H1 (cell line): ENCODE measurements at regions not wholly inside any gene's neighbourhood (a gene's known extent, or its start where the extent isn't known, plus 50 kb on each side); places are given as distances from the start of the nearest gene placed in this dataset.
A peak's percentile ranks its signal among the peaks of the same experiment; 100 is the strongest.

Experiments
- CTCF ChIA-PET: fragments of 300-600 bp; sonication (Branson Sonifier 250); formaldehyde crosslinking; loops from one replicate; lab custom pipeline; 2021; ENCODE audit not compliant: partially characterized antibody; lab: Charles Lee
- POLR2A ChIA-PET: fragments of 300-600 bp; sonication (Branson Sonifier 250); formaldehyde crosslinking; loops from one replicate; lab custom pipeline; 2021; ENCODE audit warnings: inconsistent platforms; ENCODE audit not compliant: partially characterized antibody; lab: Charles Lee
- DNase-seq, 2 experiments: peaks; one replicate each; pipeline versions ENCODE4 v3.0.0 to v3.0.0-alpha.2; 2010 to 2022; ENCODE audit warnings: low spot score in 2 of 2, low read depth in 1 of 2, mixed read lengths in 1 of 2
- FAIRE-seq: peaks from 2 replicates; lab custom pipeline; 2011; peaks lifted over from hg19 to GRCh38; lab: Jason Lieb, UNC
- H2AFZ ChIP-seq: 2 replicates; pipeline ENCODE4 v1.8.1; 2012; ENCODE audit warnings: low read length, inconsistent platforms
- H2AK5ac ChIP-seq: 2 replicates; pipeline ENCODE4 v1.6.1; 2013; ENCODE audit warnings: low read depth, low read length
- H2BK120ac ChIP-seq: replicated peaks from 2 replicates; pipeline ENCODE3; 2013; ENCODE audit warnings: low read depth, low read length, inconsistent platforms
- H2BK12ac ChIP-seq: 2 replicates; pipeline ENCODE4 v1.6.1; 2013; ENCODE audit warnings: low read depth, low read length
- H2BK15ac ChIP-seq: 2 replicates; pipeline ENCODE4 v1.6.1; 2013; ENCODE audit warnings: low read length
- H2BK20ac ChIP-seq: 2 replicates; pipeline ENCODE4 v1.6.1; 2013; ENCODE audit warnings: low read length
- H2BK5ac ChIP-seq: 2 replicates; pipeline ENCODE4 v1.6.1; 2013; ENCODE audit warnings: low read depth, low read length
- H3K14ac ChIP-seq: 2 replicates; pipeline ENCODE4 v1.6.1; 2013; ENCODE audit warnings: inconsistent platforms; ENCODE audit not compliant: insufficient read length
- H3K18ac ChIP-seq: 2 replicates; pipeline ENCODE4 v1.6.1; 2013; ENCODE audit warnings: low read length; ENCODE audit errors: extremely low read depth
- H3K23ac ChIP-seq: 2 replicates; pipeline ENCODE4 v1.6.1; 2013; ENCODE audit warnings: inconsistent platforms; ENCODE audit not compliant: insufficient read length
- H3K23me2 ChIP-seq: 2 replicates; pipeline ENCODE4 v1.6.1; 2013; ENCODE audit warnings: low read depth, low read length
- H3K27ac ChIP-seq: 2 replicates; pipeline ENCODE4 v1.6.1; 2011; ENCODE audit warnings: low read depth, low read length, inconsistent platforms
- H3K27me3 ChIP-seq, 4 experiments: replicated peaks in 1 of 4; 1 replicate in 1 of 4; 2 replicates in 3 of 4; pipeline versions ENCODE4 v1.6.1 to v1.8.1; 2011 to 2013; ENCODE audit warnings: low read length in 3 of 4, mild to moderate bottlenecking in 3 of 4, inconsistent platforms in 2 of 4, mixed read lengths in 2 of 4, moderate library complexity in 1 of 4; ENCODE audit not compliant: control insufficient read depth in 3 of 4, insufficient read depth in 3 of 4; ENCODE audit errors: extremely low read depth in 1 of 4
- H3K36me3 ChIP-seq, 4 experiments: 2 replicates each; pipeline versions ENCODE4 v1.6.1 to v1.8.1; 2011 to 2013; ENCODE audit warnings: mild to moderate bottlenecking in 4 of 4, low read length in 3 of 4, moderate library complexity in 2 of 4, control low read depth in 1 of 4, inconsistent platforms in 1 of 4; ENCODE audit not compliant: insufficient read depth in 4 of 4, control insufficient read depth in 2 of 4
- H3K4ac ChIP-seq: replicated peaks from 2 replicates; pipeline ENCODE3; 2013; ENCODE audit warnings: low read length, low read depth, mixed read lengths, inconsistent platforms; ENCODE audit not compliant: insufficient read length
- H3K4me1 ChIP-seq, 4 experiments: replicated peaks in 1 of 4; 1 replicate in 1 of 4; 2 replicates in 3 of 4; pipeline versions ENCODE4 v1.6.1 to v1.8.1; 2011 to 2013; ENCODE audit warnings: low read length in 3 of 4, inconsistent platforms in 2 of 4, mixed read lengths in 1 of 4; ENCODE audit not compliant: insufficient read depth in 4 of 4, control insufficient read depth in 3 of 4
- H3K4me2 ChIP-seq, 2 experiments: 2 replicates each; pipeline versions ENCODE4 v1.6.1 to v1.8.1; 2011 to 2013; ENCODE audit warnings: low read depth in 2 of 2, low read length in 2 of 2, control low read depth in 1 of 2, inconsistent platforms in 1 of 2, mild to moderate bottlenecking in 1 of 2; ENCODE audit not compliant: insufficient read depth in 1 of 2
- H3K4me3 ChIP-seq, 4 experiments: fragments of 200-600, 300-600 bp in 1 of 4; sonication (generic), shearing (Covaris generic), sonication (Bioruptor Twin) in 1 of 4; 2 replicates each; pipeline versions ENCODE4 v1.5.1 to v1.8.1; 2011 to 2016; ENCODE audit warnings: low read length in 4 of 4, low read depth in 3 of 4, control low read depth in 2 of 4, inconsistent platforms in 2 of 4, mild to moderate bottlenecking in 2 of 4, mixed read lengths in 1 of 4, moderate library complexity in 1 of 4; ENCODE audit not compliant: insufficient read depth in 2 of 4; ENCODE audit errors: extremely low read depth in 1 of 4
- H3K56ac ChIP-seq: replicated peaks from 2 replicates; pipeline ENCODE3; 2013; ENCODE audit warnings: low read depth, mild to moderate bottlenecking, mixed read lengths, low read length, inconsistent platforms; ENCODE audit not compliant: insufficient read length
- H3K79me1 ChIP-seq: 2 replicates; pipeline ENCODE4 v1.6.1; 2013; ENCODE audit warnings: low read depth, low read length, control low read depth
- H3K79me2 ChIP-seq, 2 experiments: 2 replicates each; pipeline versions ENCODE4 v1.6.1 to v1.8.1; 2012 to 2013; ENCODE audit warnings: low read length in 2 of 2, mild to moderate bottlenecking in 2 of 2, inconsistent platforms in 1 of 2; ENCODE audit not compliant: insufficient read depth in 2 of 2, control insufficient read depth in 1 of 2
- H3K9ac ChIP-seq, 4 experiments: replicated peaks in 1 of 4; 1 replicate in 1 of 4; 2 replicates in 3 of 4; pipeline versions ENCODE4 v1.6.1 to v1.8.1; 2011 to 2013; ENCODE audit warnings: low read depth in 3 of 4, low read length in 3 of 4, control low read depth in 2 of 4, mild to moderate bottlenecking in 2 of 4, moderate library complexity in 2 of 4, inconsistent platforms in 1 of 4; ENCODE audit errors: extremely low read depth in 1 of 4
- H3K9me3 ChIP-seq, 2 experiments: 2 replicates each; pipeline versions ENCODE4 v1.6.1 to v1.8.1; 2012 to 2013; ENCODE audit warnings: mild to moderate bottlenecking in 2 of 2, moderate library complexity in 2 of 2, control low read depth in 1 of 2, inconsistent platforms in 1 of 2, low read depth in 1 of 2, low read length in 1 of 2, mixed read lengths in 1 of 2; ENCODE audit not compliant: insufficient read depth in 2 of 2
- H4K20me1 ChIP-seq, 2 experiments: replicated peaks in 1 of 2; 2 replicates each; pipeline versions ENCODE3 to v1.8.1; 2011 to 2013; ENCODE audit warnings: inconsistent platforms in 2 of 2, low read length in 2 of 2, mild to moderate bottlenecking in 1 of 2; ENCODE audit not compliant: insufficient read depth in 2 of 2, control insufficient read depth in 1 of 2
- H4K5ac ChIP-seq: 2 replicates; pipeline ENCODE4 v1.6.1; 2013; ENCODE audit warnings: low read length, low read depth, mixed read lengths, inconsistent platforms; ENCODE audit not compliant: insufficient read length
- H4K8ac ChIP-seq: 2 replicates; pipeline ENCODE4 v1.8.0; 2013; ENCODE audit warnings: mild to moderate bottlenecking, moderate library complexity, low read length, inconsistent platforms; ENCODE audit not compliant: insufficient read depth; ENCODE audit errors: extremely low read depth
- H4K91ac ChIP-seq: replicated peaks from 2 replicates; pipeline ENCODE3; 2013; ENCODE audit warnings: low read length, mixed read lengths, inconsistent platforms; ENCODE audit not compliant: insufficient read length
- BRCA1 ChIP-seq: IDR thresholded peaks from 2 replicates; pipeline ENCODE4 v1.6.1; 2012; ENCODE audit warnings: low read depth, low read length, improper control_type of control experiment
- E2F6 ChIP-seq: IDR thresholded peaks from 2 replicates; pipeline ENCODE4 v1.6.1; 2012; ENCODE audit warnings: inconsistent platforms
- GABPA ChIP-seq: IDR thresholded peaks from 2 replicates; pipeline ENCODE4 v1.6.1; 2011; ENCODE audit warnings: mild to moderate bottlenecking, low read length, moderate library complexity, borderline replicate concordance; ENCODE audit not compliant: insufficient read depth
- GTF2F1 ChIP-seq: IDR thresholded peaks from 2 replicates; pipeline ENCODE4 v1.6.1; 2012; ENCODE audit warnings: low read depth, low read length, improper control_type of control experiment, borderline replicate concordance
- JUND ChIP-seq: IDR thresholded peaks from 2 replicates; pipeline ENCODE4 v1.6.1; 2011; ENCODE audit warnings: mild to moderate bottlenecking, improper control_type of control experiment, low read length
- KDM4A ChIP-seq: IDR thresholded peaks from one replicate; pipeline ENCODE4 v1.7.1; 2012; ENCODE audit warnings: low read depth, mild to moderate bottlenecking, moderate library complexity, low read length, inconsistent platforms; ENCODE audit not compliant: severe bottlenecking
- RFX5 ChIP-seq: IDR thresholded peaks from 2 replicates; pipeline ENCODE4 v1.6.1; 2011; ENCODE audit warnings: low read depth, low read length, improper control_type of control experiment, borderline replicate concordance
- RXRA ChIP-seq: IDR thresholded peaks from 2 replicates; pipeline ENCODE4 v1.6.1; 2011; ENCODE audit warnings: low read depth, mild to moderate bottlenecking, low read length, moderate library complexity; ENCODE audit not compliant: insufficient read depth
- SAP30 ChIP-seq: fragments of 300-600 bp; sonication (generic); IDR thresholded peaks from 2 replicates; pipeline ENCODE4 v1.7.1; 2012; ENCODE audit warnings: low read length, moderate library complexity, mild to moderate bottlenecking, inconsistent platforms; ENCODE audit not compliant: insufficient read depth, insufficient replicate concordance
- SIRT6 ChIP-seq: IDR thresholded peaks from one replicate; pipeline ENCODE4 v1.7.1; 2012; ENCODE audit warnings: low read length, inconsistent platforms
- SIX5 ChIP-seq: IDR thresholded peaks from 2 replicates; pipeline ENCODE4 v1.6.1; 2011; ENCODE audit warnings: mild to moderate bottlenecking, low read depth, low read length
- USF2 ChIP-seq: IDR thresholded peaks from 2 replicates; pipeline ENCODE4 v1.6.1; 2011; ENCODE audit warnings: low read length, improper control_type of control experiment
- ZNF274 ChIP-seq: IDR thresholded peaks from 2 replicates; pipeline ENCODE4 v1.7.0; 2012; ENCODE audit warnings: low read length, borderline replicate concordance; ENCODE audit errors: extremely low read depth
- WGBS, 2 experiments: shearing (Covaris generic) in 1 of 2; methylation state at CpG; one replicate each; pipeline versions ENCODE4 v1.1.6 to v1.1.7; 2013 to 2015; ENCODE audit warnings: low lambda C conversion rate in 2 of 2, mixed read lengths in 2 of 2, inconsistent platforms in 1 of 2, low coverage in 1 of 2, missing lambda C conversion rate in 1 of 2; ENCODE audit not compliant: insufficient replicate concordance in 2 of 2, insufficient coverage in 1 of 2, insufficient read length in 1 of 2; ENCODE audit errors: extremely low coverage in 1 of 2, missing lambda C conversion rate in 1 of 2; 5-methylcytosine and 5-hydroxymethylcytosine counted together

- H3K23ac ChIP-seq: no peak overlapping the region
- H3K23me2 ChIP-seq: no peaks in the 10 kb centered on the region
- no peak overlapping the region for H2BK20ac ChIP-seq
- no peak overlapping the region for H4K91ac ChIP-seq
- FAIRE-seq: no peak
- H4K20me1 ChIP-seq: no peaks in the 10 kb centered on the region
- H3K79me1 ChIP-seq: no peaks in the 10 kb centered on the region
- no peak overlapping the region for H2BK12ac ChIP-seq
- no peaks in the 10 kb centered on the region for H3K79me2 ChIP-seq
- ChIA-PET POLR2A (no interaction called here), CTCF (interaction anchor here (0.9 to 1.1 kb wide), 2 partner anchors 10 to 119 kb away, joined by 3 read pairs; no protein-coding TSS in a partner anchor)
- no peak overlapping the region for H2AFZ ChIP-seq
- peak overlapping the region; percentile 41 to 44; a peak in 3 of 4 replicates for H3K4me2 ChIP-seq
- H3K56ac ChIP-seq: no peak overlapping the region
- no peak overlapping the region for H3K4ac ChIP-seq
- DNase-seq: no peak
- peaks cover 0 to 4% (median 1%) of the 10 kb centered on the region in 4 experiments; a peak in 1 of 7 replicates for H3K4me1 ChIP-seq
- H2AK5ac ChIP-seq: no peak overlapping the region
- no peaks in the 10 kb centered on the region for H3K27me3 ChIP-seq
- no peaks in the 10 kb centered on the region for H3K36me3 ChIP-seq
- 86% methylated on average over 16 of the region's 16 CpGs; no CpG with 5 or more reads in 1 of the 2 experiments for WGBS, 2 experiments
- H3K4me3 ChIP-seq: peak overlapping the region in 1 of 4 experiments; percentile 44; a peak in 4 of 8 replicates
- H3K9ac ChIP-seq: no peak overlapping the region
- H4K5ac ChIP-seq: no peak overlapping the region
- no peak overlapping the region for H3K14ac ChIP-seq
- no peak overlapping the region for H2BK15ac ChIP-seq
- peak overlapping the region; percentile 28; the same call in 1 of the 2 replicates for H4K8ac ChIP-seq
- no peak overlapping the region for H2BK120ac ChIP-seq
- no peak overlapping the region for H3K27ac ChIP-seq
- no peaks in the 10 kb centered on the region for H3K9me3 ChIP-seq
- no peak overlapping the region for H3K18ac ChIP-seq
- no peak overlapping the region for H2BK5ac ChIP-seq
- TF ChIP-seq SIRT6: no peak
- TF ChIP-seq KDM4A: no peak
- no peak for TF ChIP-seq SIX5
- TF ChIP-seq SAP30: no peak
- TF ChIP-seq GABPA: no peak
- TF ChIP-seq GTF2F1: no peak
- no peak for TF ChIP-seq BRCA1
- TF ChIP-seq RXRA: no peak
- no peak for TF ChIP-seq ZNF274
- TF ChIP-seq JUND: no peak
- no peak for TF ChIP-seq USF2
- TF ChIP-seq RFX5: no peak
- TF ChIP-seq E2F6: no peak
These were observed 195.9 kb upstream of the ADARB2 start for GRCh38 chr10:1933215-1933614.
